Suprapubic skin (tissue), 4 donors: ENCODE measurements at regions not wholly inside any gene's neighbourhood (a gene's known extent, or its start where the extent isn't known, plus 50 kb on each side); places are given as distances from the start of the nearest gene placed in this dataset.
A peak's percentile ranks its signal among the peaks of the same experiment; 100 is the strongest.

Experiments used
- DNase-seq, 2 donors: peaks; one replicate each; pipeline ENCODE4 v3.0.0-alpha.2; 2019; ENCODE audit warnings: low spot score in 2 of 2
- H3K27ac ChIP-seq: fragments of 200-600 bp; sonication (generic); one replicate; pipeline ENCODE4 v1.5.1; 2019
- H3K27me3 ChIP-seq: fragments of 200-600 bp; sonication (generic); one replicate; pipeline ENCODE4 v1.5.1; 2019
- H3K36me3 ChIP-seq: fragments of 200-600 bp; sonication (generic); one replicate; pipeline ENCODE4 v1.5.1; 2019
- H3K4me1 ChIP-seq: fragments of 200-600 bp; sonication (generic); one replicate; pipeline ENCODE4 v1.5.1; 2019
- H3K4me3 ChIP-seq: fragments of 200-600 bp; sonication (generic); one replicate; pipeline ENCODE4 v1.5.1; 2019; ENCODE audit warnings: mild to moderate bottlenecking
- H3K9me3 ChIP-seq: fragments of 200-600 bp; sonication (generic); one replicate; pipeline ENCODE4 v1.5.1; 2019
- EP300 ChIP-seq: sonication (generic); formaldehyde crosslinking; IDR thresholded peaks from one replicate; pipeline ENCODE4 v1.6.1; 2017; ENCODE audit warnings: antibody characterized with exemption
- POLR2A ChIP-seq, 2 donors: fragments of 450-650 bp; IDR thresholded peaks; one replicate each; pipeline ENCODE4 v1.6.1; 2017; ENCODE audit warnings: antibody characterized with exemption in 2 of 2, mild to moderate bottlenecking in 2 of 2, moderate library complexity in 2 of 2
- POLR2AphosphoS5 ChIP-seq, 3 donors: sonication (generic); formaldehyde crosslinking; IDR thresholded peaks; one replicate each; pipeline ENCODE4 v1.6.1; 2017; ENCODE audit warnings: antibody characterized with exemption in 3 of 3
- WGBS: methylation state at CpG from one replicate; pipeline ENCODE4 v1.1.5; 2018; 5-methylcytosine and 5-hydroxymethylcytosine counted together
- TF ChIP-seq, protein P1 (sequence below), 2 donors: fragments of 200-600 bp in 1 of 2; fragments of 450-650 bp in 1 of 2; sonication (generic) in 1 of 2; IDR thresholded peaks; one replicate each; pipeline ENCODE4 v1.5.1; 2016 to 2019; ENCODE audit warnings: antibody characterized with exemption in 2 of 2, mild to moderate bottlenecking in 1 of 2, moderate library complexity in 1 of 2

DNA sequence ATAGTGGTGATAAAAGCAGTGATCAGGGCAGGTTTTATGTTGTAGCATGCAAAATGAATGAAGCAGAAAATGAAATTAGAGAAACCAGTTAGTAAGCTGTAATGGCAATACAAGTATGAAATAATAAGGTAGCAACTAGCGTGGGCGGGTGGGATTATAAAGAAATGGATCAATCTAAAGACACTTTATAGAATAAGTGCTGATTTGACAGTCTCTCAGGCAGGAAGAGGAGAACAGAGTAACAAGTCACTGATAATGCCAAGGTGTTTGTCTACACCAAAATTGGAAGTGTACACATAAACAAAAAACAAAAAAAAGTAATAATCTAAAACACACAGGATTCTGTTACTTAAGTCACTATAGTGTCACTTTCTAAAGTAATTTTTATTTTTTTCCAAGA lies 51.0 kb upstream of the PCBP1 start:
- no peak overlapping the region for H3K4me3 ChIP-seq
- DNase-seq = no peak
- H3K36me3 ChIP-seq = no peaks in the 10 kb centered on the region
- TF ChIP-seq, protein P1, sequence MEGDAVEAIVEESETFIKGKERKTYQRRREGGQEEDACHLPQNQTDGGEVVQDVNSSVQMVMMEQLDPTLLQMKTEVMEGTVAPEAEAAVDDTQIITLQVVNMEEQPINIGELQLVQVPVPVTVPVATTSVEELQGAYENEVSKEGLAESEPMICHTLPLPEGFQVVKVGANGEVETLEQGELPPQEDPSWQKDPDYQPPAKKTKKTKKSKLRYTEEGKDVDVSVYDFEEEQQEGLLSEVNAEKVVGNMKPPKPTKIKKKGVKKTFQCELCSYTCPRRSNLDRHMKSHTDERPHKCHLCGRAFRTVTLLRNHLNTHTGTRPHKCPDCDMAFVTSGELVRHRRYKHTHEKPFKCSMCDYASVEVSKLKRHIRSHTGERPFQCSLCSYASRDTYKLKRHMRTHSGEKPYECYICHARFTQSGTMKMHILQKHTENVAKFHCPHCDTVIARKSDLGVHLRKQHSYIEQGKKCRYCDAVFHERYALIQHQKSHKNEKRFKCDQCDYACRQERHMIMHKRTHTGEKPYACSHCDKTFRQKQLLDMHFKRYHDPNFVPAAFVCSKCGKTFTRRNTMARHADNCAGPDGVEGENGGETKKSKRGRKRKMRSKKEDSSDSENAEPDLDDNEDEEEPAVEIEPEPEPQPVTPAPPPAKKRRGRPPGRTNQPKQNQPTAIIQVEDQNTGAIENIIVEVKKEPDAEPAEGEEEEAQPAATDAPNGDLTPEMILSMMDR (IDR thresholded peaks at IDR 0.05) = no peak
- TF ChIP-seq POLR2A (IDR thresholded peaks at IDR 0.05) (no peak), POLR2AphosphoS5 (IDR thresholded peaks at IDR 0.05) (no peak), EP300 (no peak)
- H3K27ac ChIP-seq = no peak overlapping the region
- peaks cover 9% of the 10 kb centered on the region for H3K4me1 ChIP-seq
- H3K9me3 ChIP-seq = no peaks in the 10 kb centered on the region
- H3K27me3 ChIP-seq = no peaks in the 10 kb centered on the region
- 94% methylated on average over 2 of the region's 2 CpGs for WGBS

DNA sequence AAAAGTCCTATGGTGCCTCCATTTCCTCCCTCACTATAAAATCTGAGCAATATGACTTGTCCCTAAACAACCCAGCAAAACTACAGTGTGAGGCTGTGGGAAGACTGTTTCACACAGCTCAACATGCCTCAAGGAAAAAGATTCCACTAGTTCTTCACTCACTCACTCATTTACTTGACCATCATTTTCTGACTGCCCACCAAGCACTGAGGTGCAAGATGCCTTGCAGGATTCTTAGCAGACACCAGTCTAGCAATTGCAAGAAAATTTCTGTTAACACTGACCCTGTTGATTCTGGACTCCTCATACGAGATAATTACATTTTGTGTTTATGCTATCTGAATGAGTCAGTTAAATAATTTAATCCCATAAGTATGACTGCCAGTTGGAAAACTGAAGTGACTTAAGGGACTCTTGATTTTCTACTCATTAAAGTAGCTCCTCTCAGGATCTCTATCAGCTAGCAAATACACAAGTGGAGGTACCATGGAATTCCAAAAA lies 51.9 kb upstream of the PCBP1 start:
- no peak overlapping the region for H3K27ac ChIP-seq
- TF ChIP-seq EP300 (no peak), POLR2AphosphoS5 (IDR thresholded peaks at IDR 0.05) (no peak), POLR2A (IDR thresholded peaks at IDR 0.05) (no peak)
- TF ChIP-seq, protein P1 (IDR thresholded peaks at IDR 0.05) = no peak
- H3K9me3 ChIP-seq = no peaks in the 10 kb centered on the region
- H3K36me3 ChIP-seq = no peaks in the 10 kb centered on the region
- no peak overlapping the region for H3K4me3 ChIP-seq
- peaks cover 14% of the 10 kb centered on the region for H3K4me1 ChIP-seq
- WGBS = 47% methylated on average over 1 of the region's 1 CpG
- DNase-seq = no peak
- no peaks in the 10 kb centered on the region for H3K27me3 ChIP-seq

DNA sequence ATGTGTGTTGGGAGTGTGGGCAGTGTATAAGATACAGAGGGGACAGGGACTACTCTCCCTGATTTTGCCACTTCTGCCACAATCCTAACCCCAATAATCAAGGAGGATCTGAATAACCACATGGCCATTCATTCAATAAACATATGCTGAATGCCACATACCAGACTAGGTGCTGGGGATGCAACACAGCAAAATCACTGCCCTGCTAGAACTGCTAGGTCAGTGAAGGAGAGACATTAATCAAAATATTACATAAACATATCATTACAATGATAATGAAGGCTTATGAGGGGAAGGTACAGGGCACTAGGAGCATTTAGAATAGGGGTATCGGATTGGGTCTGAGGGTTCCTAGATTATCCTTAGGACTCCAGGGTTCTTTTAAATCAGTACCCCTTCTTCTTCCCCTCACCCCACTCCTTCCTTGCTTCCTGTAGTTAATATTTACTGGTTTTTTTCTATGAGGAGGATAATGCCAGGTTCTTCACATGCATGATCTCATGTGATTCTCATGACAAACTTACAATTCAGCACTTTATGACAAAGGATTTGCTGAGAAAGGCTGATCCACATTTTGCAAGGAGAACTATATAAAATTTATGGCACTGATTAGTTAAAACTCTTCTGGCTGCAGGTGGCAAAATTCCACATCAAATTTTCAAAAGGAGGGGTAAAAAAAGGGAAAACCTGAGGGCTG lies 56.4 kb upstream of the PCBP1 start:
- DNase-seq = no peak
- no peak for TF ChIP-seq POLR2AphosphoS5 (IDR thresholded peaks at IDR 0.05)
- TF ChIP-seq POLR2A (IDR thresholded peaks at IDR 0.05) = no peak
- TF ChIP-seq, protein P1 (IDR thresholded peaks at IDR 0.05) = no peak
- no peak for TF ChIP-seq EP300
- no peak overlapping the region for H3K4me3 ChIP-seq
- no peaks in the 10 kb centered on the region for H3K9me3 ChIP-seq
- no peaks in the 10 kb centered on the region for H3K36me3 ChIP-seq
- WGBS = 100% methylated on average over 1 of the region's 1 CpG
- H3K4me1 ChIP-seq = peaks cover 24% of the 10 kb centered on the region
- H3K27me3 ChIP-seq = no peaks in the 10 kb centered on the region
- peak overlapping the region; percentile 36 for H3K27ac ChIP-seq

DNA sequence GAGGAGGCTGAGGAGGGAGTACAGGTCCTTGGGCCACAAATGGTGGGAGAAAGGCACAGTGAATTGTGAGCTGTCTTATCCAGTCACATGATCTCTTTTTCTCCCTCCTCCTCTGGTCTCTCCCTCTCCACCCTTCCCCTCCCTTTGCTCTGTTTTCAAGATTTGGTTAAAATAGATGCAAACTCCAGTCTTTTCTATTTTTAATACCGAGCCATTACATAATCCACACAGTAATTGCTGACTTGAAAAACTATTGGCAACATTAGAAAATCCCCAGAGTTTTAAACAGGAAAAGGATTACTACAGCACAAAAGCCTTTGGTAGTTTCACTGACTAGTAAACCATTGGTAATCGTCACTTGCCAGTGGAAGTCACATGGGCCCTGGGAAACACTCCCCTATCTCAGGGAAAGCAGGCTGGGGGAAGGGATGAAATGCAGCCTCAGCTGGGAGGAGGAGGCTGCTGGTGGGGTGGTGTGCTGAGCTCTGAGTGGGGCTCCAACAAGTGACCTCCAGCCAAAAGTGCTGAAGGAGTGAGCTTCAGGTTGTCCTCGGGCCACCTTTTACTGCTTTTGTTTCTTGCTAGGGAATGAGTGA lies 57.4 kb upstream of the PCBP1 start:
- Histone ChIP-seq H3K4me3 (no peak overlapping the region), H3K4me1 (peaks cover 21% of the 10 kb centered on the region), H3K27me3 (no peaks in the 10 kb centered on the region), H3K9me3 (no peaks in the 10 kb centered on the region), H3K36me3 (no peaks in the 10 kb centered on the region), H3K27ac (peak overlapping the region; percentile 36)
- WGBS = 31% methylated on average over 3 of the region's 3 CpGs
- DNase-seq = peak in 1 of 2 donors; percentile 77
- TF ChIP-seq POLR2A (IDR thresholded peaks at IDR 0.05) (no peak), POLR2AphosphoS5 (IDR thresholded peaks at IDR 0.05) (no peak), EP300 (no peak)
- TF ChIP-seq, protein P1 (IDR thresholded peaks at IDR 0.05) = no peak

DNA sequence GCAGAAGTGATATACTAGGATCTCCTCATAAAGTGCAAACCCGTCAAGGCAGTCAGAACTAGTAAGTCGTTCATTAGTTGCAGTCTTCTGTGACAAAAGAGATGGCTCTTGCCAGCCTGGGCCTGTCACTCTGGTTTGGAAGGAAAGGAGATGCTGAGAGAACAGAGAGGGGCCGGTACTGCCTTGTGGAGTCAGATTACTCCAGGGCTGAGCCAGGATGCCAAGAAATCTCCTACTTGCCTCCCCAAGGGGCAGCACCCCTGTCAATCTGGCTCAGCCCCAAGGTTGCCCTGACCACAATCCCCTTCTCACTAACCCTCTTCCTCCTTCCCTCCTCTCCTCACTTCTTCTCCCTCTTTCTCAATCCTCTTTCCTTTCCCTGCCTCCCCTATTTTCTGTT lies 62.9 kb upstream of the ASPRV1 start:
- peak in 1 of 2 donors; percentile 48 for DNase-seq
- Histone ChIP-seq H3K4me3 (no peak overlapping the region), H3K4me1 (peaks cover 1% of the 10 kb centered on the region), H3K27me3 (no peaks in the 10 kb centered on the region), H3K9me3 (no peaks in the 10 kb centered on the region), H3K36me3 (no peaks in the 10 kb centered on the region), H3K27ac (no peak overlapping the region)
- TF ChIP-seq EP300 (no peak), POLR2AphosphoS5 (IDR thresholded peaks at IDR 0.05) (no peak), POLR2A (IDR thresholded peaks at IDR 0.05) (no peak)
- TF ChIP-seq, protein P1 (IDR thresholded peaks at IDR 0.05) = no peak
- 46% methylated on average over 3 of the region's 3 CpGs for WGBS
